Anterior cingulate cortex (tissue), 58 donors: ENCODE measurements at regions not wholly inside any gene's neighbourhood (a gene's known extent, or its start where the extent isn't known, plus 50 kb on each side); places are given as distances from the start of the nearest gene placed in this dataset.
"Not testable (repeated sequence)": the region's sequence is repeated elsewhere in the genome, so short reads cannot be mapped to it uniquely, and the experiment has no call there.

ENCODE experiments used
- DNase-seq, 58 donors: peaks; one replicate each; lab custom pipeline; 2025; lab: John Stamatoyannopoulos, UW

DNA sequence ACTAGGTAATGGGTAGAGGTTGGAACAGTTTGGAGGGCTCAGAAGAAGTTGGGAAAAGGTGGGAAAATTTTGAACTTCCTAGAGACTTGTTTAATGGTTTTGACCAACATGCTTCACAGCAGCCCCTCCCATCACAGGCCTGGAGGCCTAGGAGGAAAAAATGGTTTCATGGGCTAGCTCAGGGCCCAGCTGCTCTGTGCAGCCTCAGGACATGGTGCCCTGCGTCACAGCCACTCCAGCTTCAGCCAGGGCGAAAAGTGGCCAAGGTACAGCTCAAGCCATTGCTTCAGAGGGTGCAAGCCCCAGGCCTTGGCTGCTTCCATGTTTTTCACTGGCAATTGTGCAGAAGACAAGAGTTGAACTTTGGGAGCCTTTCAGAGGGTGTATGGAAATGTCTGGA lies 453.7 kb downstream of the LRRC70 start:
- DNase-seq = no peak

- DNase-seq = no peak
Observed at GRCh38 chr5:63029891-63030290, 451.3 kb downstream of the LRRC70 start.

DNA sequence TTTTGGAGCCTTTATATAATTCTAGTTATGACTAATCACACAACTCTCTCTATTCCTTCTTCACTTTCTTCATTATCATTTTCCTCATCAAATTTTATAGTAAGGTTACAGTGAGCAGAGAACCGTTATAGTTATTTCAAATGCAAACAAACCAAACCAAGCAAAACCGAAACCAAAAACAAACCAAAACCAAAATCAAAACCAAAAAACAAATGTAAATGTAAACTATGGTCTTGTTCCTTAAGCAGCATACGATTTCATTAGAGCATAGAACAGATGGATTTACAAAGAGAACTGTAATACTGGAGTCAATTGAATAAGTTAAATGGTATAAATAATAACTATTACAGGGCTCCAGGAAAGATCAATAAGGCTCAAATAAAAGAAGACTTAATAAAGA lies 447.1 kb downstream of the LRRC70 start:
- no peak for DNase-seq

DNA sequence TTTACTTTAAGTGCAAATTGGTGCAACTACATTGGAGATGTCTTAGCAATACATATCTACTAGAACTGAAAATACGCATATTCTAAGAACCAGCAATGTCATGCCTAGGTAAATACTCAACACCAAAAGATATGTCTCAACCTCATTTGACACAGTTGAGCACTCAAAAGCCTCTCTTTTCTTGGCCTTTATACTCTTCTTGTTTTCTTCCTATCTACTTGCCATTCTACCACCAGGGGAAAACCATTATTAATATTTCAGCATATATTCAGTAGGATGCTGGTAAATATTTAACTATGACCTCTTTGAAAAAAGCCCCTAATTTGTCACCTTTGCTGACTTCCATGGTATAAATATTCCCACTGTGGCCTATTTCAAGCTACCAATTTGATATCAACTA lies 443.8 kb downstream of the LRRC70 start:
- no peak for DNase-seq

DNA sequence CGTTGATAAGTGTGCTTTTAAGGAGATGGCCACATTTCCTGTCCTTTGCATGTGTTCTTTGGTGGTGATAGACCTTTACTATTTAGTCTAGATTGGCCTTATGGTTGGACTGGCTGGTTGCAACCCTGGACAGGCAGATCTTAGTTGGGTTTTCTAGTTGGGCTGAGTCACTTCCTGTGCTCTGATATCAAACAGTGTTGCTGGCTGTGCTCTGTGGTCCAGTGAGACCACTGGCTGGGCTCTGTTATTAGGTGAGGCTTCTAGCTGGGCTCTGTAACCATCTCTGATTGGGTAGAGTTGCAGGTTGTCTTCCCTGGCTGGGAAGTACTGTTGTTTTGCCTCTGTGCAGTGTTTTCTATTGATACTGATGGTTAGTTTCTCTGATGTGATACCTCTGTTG lies 432.5 kb downstream of the LRRC70 start:
- DNase-seq = no peak

GRCh38 chr5:63008195-63008594 lies 429.6 kb downstream of the LRRC70 start:
- peak in 1 of 58 donors; percentile 1 for DNase-seq

DNA sequence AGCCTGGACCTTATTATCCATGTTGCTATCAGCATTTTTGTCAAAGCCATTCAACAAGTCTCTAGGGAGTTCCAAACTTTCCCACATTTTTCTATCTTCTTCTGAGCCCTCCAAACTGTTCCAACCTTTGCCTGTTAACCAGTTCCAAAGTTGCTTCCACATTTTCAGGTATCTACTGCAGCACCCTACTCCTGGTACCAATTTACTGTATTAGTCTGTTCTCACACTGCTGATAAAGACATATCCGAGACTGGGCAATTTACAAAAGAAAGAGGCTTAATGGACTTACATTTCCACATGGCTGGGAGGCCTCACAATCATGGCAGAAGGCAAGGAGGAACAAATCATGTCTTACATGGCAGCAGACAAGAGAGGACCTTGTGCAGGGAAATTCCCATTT lies 416.2 kb downstream of the LRRC70 start:
- DNase-seq = not testable (repeated sequence)

DNA sequence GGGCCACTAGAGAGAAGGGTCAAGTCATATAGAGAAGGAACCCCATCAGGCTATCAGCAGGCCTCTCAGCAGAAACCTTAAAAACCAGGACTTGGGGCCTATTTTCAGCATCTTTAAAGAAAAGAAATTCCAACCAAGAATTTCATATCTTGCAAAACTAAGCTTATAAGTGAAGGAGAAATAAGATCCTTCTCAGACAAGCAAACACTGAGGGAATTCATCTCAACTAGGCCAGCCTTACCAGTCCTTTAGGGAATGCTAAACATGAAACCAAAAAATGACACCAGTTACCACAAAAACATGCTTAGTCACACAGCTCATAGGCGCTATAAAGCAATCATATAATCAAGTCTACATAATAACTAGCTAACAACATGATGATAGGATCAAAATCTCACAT lies 407.1 kb downstream of the LRRC70 start:
- DNase-seq = no peak

DNA sequence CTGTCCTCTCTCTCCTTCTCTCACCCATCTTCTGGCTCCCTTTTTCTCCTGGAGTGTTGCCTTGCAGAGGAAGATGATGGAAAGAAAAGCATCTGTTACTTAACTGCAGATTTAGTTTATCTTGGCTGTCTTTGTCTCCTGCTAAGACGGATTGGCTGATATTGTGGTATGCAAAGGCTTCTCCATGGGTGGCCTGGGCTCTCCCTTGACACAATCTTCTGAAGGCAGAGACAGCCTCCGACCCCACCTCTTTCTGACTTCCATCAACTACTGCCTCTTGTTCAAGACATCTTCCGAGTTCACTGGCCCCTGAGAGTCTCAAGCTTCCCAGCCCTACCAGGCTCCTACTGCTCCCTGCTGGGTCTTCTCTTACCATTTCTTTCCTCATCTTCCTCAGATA lies 403.7 kb downstream of the LRRC70 start:
- DNase-seq = no peak

GRCh38 chr5:62980884-62981283 lies 402.3 kb downstream of the LRRC70 start:
- DNase-seq = no peak

DNA sequence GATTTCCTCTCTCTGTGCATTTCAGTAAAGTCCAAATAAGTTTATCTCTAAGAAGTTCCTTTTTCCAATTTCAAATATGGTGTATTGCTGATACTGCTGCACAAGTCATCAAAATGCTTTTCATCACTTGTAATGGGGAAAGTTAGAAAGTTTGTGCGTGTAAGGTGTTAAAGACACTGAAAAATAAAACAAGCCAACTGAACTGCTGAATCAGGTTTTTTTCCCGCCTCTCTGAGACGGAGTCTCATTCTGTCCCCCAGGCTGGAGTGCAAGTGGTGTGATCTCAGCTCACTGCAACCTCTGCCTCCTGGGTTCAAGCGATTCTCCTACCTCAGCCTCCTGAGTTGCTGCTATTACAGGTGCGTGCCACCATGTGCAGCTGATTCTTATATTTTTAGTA lies 400.9 kb downstream of the LRRC70 start:
- no peak for DNase-seq

- no peak for DNase-seq
Observed at GRCh38 chr5:62977661-62978060, 399.0 kb downstream of the LRRC70 start.

DNA sequence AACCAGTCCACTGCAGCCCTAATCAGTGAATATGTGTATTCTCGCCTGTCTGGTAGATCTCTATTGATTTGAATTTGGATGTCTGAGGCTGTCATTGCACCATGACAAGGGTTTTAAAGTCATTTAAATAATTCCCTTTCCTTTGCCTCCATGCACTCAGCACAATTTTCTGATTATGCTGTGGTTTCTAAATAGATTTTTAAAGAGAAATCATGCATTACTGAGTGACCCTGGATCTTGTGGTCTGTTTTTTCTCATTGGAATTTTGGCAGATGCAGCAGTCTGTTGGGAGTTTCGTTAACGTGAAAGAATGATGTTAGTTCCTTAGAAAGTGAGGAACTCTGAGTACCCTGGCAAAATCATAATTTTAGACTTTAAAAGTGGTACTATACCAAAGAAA lies 396.0 kb downstream of the LRRC70 start:
- DNase-seq = no peak

DNA sequence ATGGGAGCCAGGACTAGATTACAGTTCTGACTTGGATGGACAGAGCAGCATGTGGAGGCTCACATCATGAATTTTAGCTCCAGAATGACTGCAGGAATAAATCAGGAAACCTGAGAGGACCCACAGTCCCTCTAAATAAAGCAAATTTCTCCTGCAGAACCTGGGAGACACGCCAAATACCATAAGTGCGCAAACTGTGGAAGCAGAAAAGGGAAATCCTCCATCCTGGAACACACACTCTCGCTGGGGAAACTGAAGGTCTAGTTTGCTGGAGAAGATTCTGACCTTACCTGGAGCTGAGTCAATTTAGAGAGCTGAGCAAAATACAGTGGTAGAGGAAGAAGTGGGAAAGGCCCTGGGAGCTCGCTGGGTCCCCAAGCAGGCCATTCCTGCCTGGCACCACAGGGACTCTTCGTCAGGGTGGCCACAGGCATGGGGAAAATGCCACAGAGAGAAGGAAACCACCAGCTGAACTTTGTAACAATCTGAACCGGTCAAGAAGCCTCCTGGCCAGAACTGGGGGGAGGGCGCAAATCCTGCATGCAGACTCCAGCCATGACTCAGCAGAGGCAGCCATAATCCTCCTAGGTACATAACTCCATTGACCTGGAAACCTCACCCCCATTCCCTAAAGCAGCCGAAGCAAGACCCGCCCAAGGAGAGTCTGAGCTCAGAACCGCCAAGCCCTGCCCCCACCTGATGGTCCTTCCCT lies 390.9 kb downstream of the LRRC70 start:
- DNase-seq = peak in 2 of 58 donors; percentile 8 to 13

GRCh38 chr5:62964428-62964827 lies 385.8 kb downstream of the LRRC70 start:
- no peak for DNase-seq

GRCh38 chr5:62960781-62961180 lies 382.2 kb downstream of the LRRC70 start:
- DNase-seq = no peak

DNA sequence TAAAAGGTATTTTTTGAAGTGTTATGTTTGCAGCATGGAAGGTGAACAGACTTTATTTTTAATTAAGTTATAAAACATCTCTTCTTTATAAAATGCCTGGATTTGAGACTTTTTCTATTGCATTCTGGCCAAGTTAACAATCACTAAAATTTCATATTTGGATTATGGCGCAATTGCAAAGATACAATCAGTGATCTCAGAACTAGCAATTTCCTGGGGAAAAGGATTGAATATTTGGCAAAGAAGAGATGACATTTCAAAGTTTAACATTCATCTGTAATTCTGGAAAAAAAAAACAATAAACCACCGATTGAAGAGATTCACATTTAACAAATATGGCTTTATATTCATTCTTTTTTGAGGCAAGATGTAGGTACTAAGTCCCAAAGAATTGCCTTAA lies 378.0 kb downstream of the LRRC70 start:
- DNase-seq = no peak

DNA sequence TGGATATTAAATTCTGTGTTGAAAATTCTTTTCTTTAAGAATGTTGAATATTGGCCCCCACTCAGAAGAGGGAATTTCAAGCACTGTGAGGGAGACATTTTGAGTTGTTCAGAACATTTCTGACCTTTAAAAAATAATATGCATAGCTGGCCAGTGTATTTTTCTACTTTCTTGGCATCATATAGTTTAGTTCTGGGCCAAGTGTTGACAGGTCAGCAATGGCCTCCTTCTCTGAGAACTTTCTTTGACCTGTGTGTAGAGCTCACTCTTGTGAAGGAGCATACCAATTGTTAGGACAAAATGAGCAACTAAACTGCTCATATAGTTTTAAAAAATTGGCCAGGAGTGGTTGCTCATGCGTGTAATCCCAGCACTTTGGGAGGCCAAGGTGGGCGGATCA lies 376.0 kb downstream of the LRRC70 start:
- DNase-seq = no peak

GRCh38 chr5:62948301-62948700 lies 369.7 kb downstream of the LRRC70 start:
- DNase-seq = no peak

DNA sequence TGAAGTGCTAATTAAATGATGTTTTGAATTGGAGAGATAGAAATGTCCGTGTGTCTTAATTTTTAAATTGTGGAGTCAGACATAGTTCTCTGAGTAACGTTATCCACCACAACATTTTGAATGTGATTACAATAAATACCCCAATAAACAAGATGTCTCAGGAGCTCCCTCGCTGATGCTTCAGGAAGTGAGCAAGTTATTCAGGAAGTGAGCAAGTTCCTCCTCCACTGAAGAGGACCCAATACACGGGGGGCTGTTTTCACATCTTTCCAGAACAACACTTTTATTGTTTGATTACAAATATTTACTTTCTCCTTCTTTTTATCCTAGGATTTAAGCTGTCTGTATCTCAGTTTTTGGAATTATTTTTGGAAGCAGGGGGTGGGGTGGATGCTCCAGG lies 363.8 kb downstream of the LRRC70 start:
- no peak for DNase-seq

GRCh38 chr5:62938927-62939326 lies 360.3 kb downstream of the LRRC70 start:
- DNase-seq = no peak

DNA sequence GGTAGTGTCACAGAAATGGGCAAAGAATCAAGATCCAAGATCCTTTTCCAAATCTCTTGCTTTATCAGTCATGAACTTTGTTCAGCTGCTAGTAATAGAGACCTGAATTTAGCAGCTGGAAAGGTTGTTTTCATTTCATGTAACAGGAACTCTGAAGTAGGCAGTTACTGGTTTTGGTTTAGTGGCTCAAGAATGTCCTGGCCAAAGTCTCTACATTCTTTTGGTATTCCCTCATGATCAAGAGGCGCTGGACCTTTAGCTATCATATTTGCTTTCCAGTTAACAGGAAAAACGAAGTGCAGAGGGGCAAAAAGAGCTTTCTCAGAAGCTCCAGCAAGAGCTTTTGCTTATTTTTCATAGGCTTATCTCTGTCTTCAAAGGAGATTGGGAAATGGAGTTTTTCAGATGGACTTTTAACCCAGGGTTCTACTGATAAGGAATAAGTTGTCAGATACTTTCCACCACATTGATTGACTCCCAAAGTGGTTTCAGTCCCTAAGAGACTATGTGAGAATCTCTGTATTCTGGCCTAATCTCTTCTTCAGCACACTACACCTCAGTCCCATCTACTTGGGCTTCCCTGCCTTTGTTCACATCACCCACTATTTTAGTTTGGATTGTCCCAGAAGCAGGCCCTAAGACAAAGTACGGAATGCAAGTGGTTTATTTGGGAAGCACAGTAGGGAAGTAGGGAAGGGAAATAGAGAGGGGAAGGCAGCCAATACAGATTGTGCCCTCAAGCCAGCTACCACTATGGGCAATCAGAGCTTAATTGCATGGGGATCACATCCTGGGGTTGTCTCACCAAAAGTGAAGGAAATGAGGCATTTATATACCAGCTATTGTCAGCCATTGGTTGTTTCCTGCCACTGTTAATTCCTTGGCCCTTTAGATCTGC lies 359.3 kb downstream of the LRRC70 start:
- DNase-seq = no peak
